Mammary epithelial cell (primary cell): ENCODE measurements at regions not wholly inside any gene's neighbourhood (a gene's known extent, or its start where the extent isn't known, plus 50 kb on each side); places are given as distances from the start of the nearest gene placed in this dataset.

ENCODE experiments used
- CTCF ChIP-seq, 2 donors: IDR thresholded peaks in 1 of 2; conservative IDR thresholded peaks in 1 of 2; 2 replicates each; pipeline ENCODE4 v1.5.1; 2011 to 2012; ENCODE audit warnings: inconsistent platforms in 2 of 2, low read length in 2 of 2, mild to moderate bottlenecking in 2 of 2, control low read depth in 1 of 2, low read depth in 1 of 2; ENCODE audit not compliant: insufficient read depth in 1 of 2; ENCODE audit errors: extremely low read depth in 1 of 2
- EZH2 ChIP-seq: IDR thresholded peaks from 2 replicates; pipeline ENCODE4 v1.6.1; 2012; ENCODE audit warnings: low read length, inconsistent platforms, borderline replicate concordance

GRCh38 chr17:69802045-69802740 is 272.8 kb upstream of the KCNJ16 start:
- TF ChIP-seq CTCF (conservative IDR thresholded peaks at IDR 0.05 in 1 of 2, IDR thresholded peaks at IDR 0.05 in 1 of 2; ENCODE audit: extremely low read depth in 1 of 2, insufficient read depth in 1 of 2, low read depth in 1 of 2, low read length in 2 of 2) (peak in 1 of 2 donors; percentile 25), EZH2 (no peak)
